ENCODE measurements at regions not wholly inside any gene's neighbourhood (a gene's known extent, or its start where the extent isn't known, plus 50 kb on each side); places are given as distances from the start of the nearest gene placed in this dataset.

DNA sequence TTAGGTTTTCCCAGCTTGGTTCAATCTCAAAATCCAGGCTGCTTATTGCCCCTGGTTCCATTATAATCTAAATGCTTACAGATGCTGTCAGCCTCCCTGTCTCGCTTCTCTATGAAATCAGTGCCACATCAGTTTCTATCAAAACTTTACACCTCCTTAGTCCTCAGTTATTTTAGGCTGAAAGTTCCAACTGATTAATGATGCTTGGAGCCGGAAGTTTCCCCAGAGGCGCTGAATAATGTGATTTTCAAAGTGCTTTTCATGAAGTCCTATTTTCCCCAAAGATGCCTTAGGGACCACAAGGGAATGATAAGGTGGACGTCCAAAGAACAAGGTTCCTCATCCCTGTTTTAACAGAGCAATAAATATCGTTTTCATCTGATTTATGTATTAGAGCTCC, 262.4 kb upstream of the RMST start:
- TF ChIP-seq YY1 (IDR thresholded peaks at IDR 0.05; ENCODE audit: low read depth): no peak
- no peak for TF ChIP-seq TEAD4 (IDR thresholded peaks at IDR 0.05; ENCODE audit: borderline replicate concordance, insufficient read depth)
- TF ChIP-seq, protein P1, sequence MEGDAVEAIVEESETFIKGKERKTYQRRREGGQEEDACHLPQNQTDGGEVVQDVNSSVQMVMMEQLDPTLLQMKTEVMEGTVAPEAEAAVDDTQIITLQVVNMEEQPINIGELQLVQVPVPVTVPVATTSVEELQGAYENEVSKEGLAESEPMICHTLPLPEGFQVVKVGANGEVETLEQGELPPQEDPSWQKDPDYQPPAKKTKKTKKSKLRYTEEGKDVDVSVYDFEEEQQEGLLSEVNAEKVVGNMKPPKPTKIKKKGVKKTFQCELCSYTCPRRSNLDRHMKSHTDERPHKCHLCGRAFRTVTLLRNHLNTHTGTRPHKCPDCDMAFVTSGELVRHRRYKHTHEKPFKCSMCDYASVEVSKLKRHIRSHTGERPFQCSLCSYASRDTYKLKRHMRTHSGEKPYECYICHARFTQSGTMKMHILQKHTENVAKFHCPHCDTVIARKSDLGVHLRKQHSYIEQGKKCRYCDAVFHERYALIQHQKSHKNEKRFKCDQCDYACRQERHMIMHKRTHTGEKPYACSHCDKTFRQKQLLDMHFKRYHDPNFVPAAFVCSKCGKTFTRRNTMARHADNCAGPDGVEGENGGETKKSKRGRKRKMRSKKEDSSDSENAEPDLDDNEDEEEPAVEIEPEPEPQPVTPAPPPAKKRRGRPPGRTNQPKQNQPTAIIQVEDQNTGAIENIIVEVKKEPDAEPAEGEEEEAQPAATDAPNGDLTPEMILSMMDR (IDR thresholded peaks at IDR 0.05): no peak
- TF ChIP-seq TAF1 (IDR thresholded peaks at IDR 0.05; ENCODE audit: borderline replicate concordance, low read depth, low read length): no peak
- TF ChIP-seq RXRA (IDR thresholded peaks at IDR 0.05; ENCODE audit: borderline replicate concordance, low read depth): no peak
